ENCODE measurements at regions not wholly inside any gene's neighbourhood (a gene's known extent, or its start where the extent isn't known, plus 50 kb on each side); places are given as distances from the start of the nearest gene placed in this dataset.
"Not testable (repeated sequence)": the region's sequence is repeated elsewhere in the genome, so short reads cannot be mapped to it uniquely, and the experiment has no call there.

- not testable (repeated sequence) for TF ChIP-seq CTCF (IDR thresholded peaks at IDR 0.05; ENCODE audit: low read depth, low read length, missing input control); RAD21 (IDR thresholded peaks at IDR 0.05)
Observed at GRCh38 chr11:71783191-71783590, 49.8 kb upstream of the DEFB108B start.
